ENCODE measurements at regions not wholly inside any gene's neighbourhood (a gene's known extent, or its start where the extent isn't known, plus 50 kb on each side); places are given as distances from the start of the nearest gene placed in this dataset.
A peak's percentile ranks its signal among the peaks of the same experiment; 100 is the strongest.

DNA sequence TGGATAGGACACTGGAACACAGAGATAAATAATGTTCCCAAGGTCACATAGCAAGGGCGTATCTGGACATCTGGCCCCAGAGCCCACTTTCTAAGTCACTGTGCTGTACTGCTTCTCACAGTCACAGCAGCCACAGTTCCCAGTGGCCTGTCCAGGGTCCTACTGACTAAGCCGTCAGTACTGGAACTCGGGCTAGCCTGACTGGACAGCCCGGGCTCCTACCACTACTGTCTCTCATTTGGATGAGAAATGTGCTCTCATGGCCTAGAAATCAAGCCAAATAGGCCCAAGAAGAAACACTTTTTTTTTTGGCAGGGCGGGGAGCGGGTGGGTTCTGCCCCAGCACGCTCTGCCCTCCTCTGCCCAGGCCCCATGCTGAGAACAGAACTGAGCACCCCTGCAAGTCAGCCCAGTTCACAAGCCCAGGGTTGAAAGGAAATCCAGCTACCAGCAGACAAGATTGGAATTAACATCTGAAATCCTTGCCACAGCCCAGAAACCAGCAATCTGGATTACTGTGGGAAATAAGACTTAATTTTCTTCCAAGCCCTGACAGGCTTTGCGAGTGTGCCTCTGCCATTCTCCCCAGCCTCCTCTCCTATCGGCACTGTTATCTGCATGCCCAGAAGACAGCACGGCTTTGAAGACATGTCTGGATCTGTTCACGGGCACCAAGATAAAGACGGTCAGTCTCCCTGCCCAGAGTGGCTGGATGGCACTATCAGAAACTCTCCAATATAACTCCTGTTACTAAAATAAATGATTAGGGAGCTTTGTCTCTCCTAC, 182.9 kb upstream of the NCAM1 start:
- DNase-seq (ENCODE audit: low spot score): no peak

GRCh38 chr11:112778877-112779266, 182.3 kb upstream of the NCAM1 start:
- intact Hi-C loops (cut with DNase I): no loop called here
- DNase-seq (ENCODE audit: low spot score): no peak

More for the DNA sequence above, 182.9 kb upstream of the NCAM1 start:
- intact Hi-C loops (cut with DNase I): no loop called here

DNA sequence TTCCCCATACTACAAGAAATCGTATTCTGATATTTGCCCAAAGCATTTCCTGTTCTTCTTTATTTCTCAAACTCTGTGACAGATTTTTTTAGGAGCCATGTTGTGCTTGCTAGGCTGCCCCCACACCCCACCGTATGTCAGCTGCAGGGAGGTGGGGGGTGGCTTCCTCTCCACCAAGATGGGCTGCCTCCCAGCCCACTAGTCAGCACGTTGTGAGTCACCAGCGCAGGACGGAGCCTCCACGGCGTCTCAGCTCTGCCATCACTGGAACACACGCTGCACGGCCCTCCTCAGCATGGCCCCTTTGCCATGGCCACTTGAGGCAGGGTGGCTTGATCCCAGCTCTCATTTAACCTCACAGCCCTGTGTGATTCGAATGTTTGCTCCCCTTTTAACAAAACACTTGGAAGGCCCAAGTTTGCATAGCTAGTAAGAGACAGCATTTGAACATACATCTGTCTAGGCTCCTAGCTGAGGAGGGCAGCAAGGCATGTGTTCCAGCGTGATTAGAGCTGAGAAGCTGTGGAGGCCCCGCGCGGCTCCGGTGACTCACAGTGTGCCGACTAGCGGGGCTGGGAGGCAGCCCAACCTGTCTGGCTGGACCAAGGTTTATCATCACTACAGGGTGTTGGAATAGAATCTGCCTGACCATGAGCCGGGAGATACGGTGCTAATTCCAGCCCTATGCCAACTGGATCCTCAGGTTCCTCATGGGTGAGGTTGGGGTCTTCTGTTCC, 180.7 kb upstream of the NCAM1 start:
- intact Hi-C loops (cut with DNase I): loop anchor here (2.0 to 10.0 kb wide), 2 partner anchors 54 to 486 kb away; no protein-coding TSS in a partner anchor
- DNase-seq (ENCODE audit: low spot score): peak; percentile 87

DNA sequence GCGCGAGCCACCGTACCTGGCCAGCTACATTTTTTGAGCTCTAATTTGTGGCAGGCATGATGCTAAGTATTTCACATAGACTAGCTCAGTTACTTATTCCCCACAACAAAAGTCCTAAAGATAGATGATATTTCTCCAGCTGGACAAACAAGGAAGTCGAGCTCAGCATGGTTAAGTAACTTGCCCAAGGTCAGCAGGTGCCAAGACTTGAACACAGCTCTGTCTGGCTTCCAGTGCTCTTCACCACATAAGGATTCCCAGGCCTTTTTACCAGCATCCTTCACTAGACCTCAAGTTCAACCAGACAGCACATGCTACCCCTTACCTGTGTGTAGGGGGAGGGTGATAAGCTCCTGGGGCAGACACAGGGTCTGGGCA, 177.3 kb upstream of the NCAM1 start:
- DNase-seq (ENCODE audit: low spot score): peak; percentile 54
- intact Hi-C loops (cut with DNase I): loop anchor here (10.0 kb wide), 1 partner anchor 489 kb away; no protein-coding TSS in a partner anchor

DNA sequence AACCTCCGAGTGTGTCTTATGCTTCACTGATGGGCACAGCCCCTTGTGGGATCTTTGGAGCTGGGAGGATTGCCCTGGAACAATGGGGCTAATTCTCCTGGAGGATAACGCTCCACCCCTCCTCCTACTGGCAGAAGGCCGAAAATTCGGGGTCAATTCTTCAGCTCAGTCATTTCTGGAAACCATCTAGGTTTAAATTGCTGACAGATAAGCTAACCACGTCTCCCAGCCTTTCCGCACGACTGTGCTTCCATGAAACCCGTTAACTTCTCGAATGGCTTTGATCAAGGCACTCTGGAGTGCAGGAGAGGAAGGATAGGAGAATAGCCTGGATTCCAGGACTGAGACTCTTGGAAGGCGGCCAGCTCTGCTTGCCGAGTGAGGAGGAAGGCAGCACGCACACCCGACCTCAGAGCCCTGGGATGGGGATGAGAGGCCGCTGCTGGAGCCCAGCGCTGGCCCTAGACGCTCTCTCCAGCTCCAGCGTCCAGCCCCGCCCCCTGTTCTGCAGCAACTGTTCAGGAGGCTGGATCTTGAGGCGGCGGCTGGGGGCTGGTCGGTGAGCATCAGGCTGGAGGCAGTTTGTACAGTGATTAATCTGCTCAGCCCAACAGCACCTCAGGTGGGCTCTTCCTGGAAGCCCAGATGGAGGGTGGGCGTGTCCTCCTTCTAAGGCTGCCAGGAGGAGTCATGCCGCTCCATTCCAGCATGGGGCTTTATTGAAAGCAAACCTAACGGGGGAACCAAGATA, 176.7 kb upstream of the NCAM1 start:
- intact Hi-C loops (cut with DNase I): loop anchor here (10.0 kb wide), 1 partner anchor 490 kb away; no protein-coding TSS in a partner anchor
- peak; percentile 89 for DNase-seq (ENCODE audit: low spot score)

DNA sequence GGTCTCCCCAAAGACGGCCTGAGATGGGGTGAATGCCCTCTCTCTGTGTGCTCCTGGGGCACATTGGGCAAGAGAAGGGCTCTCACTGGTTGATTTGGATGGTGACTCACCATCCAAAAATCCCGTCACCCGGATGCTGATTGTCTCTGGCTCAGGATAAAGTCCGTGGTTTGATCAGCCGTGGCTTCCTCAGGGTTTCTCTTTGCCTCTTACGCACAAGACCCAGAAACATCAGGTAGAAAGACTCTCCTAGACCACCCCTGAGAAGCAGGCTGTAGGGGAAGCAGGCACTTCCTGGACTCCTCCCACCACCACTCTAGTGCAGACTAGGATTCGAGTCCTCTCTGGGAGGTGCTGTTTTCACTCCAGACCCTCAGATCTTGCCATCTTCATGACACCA, 176.1 kb upstream of the NCAM1 start:
- intact Hi-C loops (cut with DNase I): loop anchor here (10.0 kb wide), 1 partner anchor 490 kb away; no protein-coding TSS in a partner anchor
- DNase-seq (ENCODE audit: low spot score): peak; percentile 70

- peak; percentile 72 for DNase-seq (ENCODE audit: low spot score)
- intact Hi-C loops (cut with DNase I): loop anchor here (10.0 kb wide), 1 partner anchor 491 kb away; no protein-coding TSS in a partner anchor
Observed at GRCh38 chr11:112785719-112786118, 175.5 kb upstream of the NCAM1 start.

- peak; percentile 74 for DNase-seq (ENCODE audit: low spot score)
- intact Hi-C loops (cut with DNase I): loop anchor here (10.0 kb wide), 1 partner anchor 491 kb away; no protein-coding TSS in a partner anchor
Observed at GRCh38 chr11:112786196-112786595, 175.0 kb upstream of the NCAM1 start.

- intact Hi-C loops (cut with DNase I): loop anchor here (10.0 kb wide), 1 partner anchor 492 kb away; no protein-coding TSS in a partner anchor
- DNase-seq (ENCODE audit: low spot score): peak; percentile 57
Observed at GRCh38 chr11:112786886-112787530, 174.2 kb upstream of the NCAM1 start.

DNA sequence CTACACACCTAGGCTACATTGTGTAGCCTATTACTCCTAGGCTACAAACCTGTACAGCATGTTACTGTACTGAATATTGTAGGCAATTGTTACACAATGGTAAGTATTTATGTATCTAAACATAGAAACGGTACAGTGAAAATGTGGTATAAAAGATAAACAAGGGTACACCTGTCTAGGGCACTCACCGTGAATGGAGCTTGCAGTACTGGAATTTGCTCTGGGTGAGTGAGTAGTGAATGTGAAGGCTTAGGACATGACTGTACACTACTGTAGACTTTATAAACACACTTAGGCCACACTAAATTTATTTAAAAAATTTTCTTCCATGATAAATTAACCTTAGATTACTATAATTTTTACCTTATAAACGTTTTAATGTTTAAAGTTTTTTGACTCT, 171.7 kb upstream of the NCAM1 start:
- intact Hi-C loops (cut with DNase I): loop anchor here (10.0 kb wide), 1 partner anchor 495 kb away; no protein-coding TSS in a partner anchor
- no peak for DNase-seq (ENCODE audit: low spot score)

- intact Hi-C loops (cut with DNase I): loop anchor here (5.0 kb wide), 1 partner anchor 203 kb away; no protein-coding TSS in a partner anchor
- DNase-seq (ENCODE audit: low spot score): no peak
Observed at GRCh38 chr11:112790286-112790685, 170.9 kb upstream of the NCAM1 start.

DNA sequence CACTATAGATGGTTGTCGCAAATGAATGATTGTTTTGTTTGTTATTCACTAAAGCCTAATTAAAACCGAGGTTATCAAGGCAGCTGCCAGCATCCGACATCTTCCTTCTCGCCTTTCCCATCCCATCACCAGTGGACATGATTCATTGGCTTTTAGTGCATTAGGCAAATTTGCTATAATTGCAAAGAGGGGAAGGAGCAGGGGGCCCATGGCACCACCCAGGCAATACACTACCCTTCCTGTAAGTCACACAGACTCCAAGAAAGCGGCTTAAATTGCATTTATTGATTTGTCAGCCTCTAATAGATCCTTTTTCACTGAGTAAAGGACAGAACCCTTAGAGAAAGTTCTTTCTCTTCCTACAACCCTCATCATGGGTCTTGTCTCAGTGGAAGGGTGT, 169.2 kb upstream of the NCAM1 start:
- intact Hi-C loops (cut with DNase I): loop anchor here (5.0 kb wide), 1 partner anchor 205 kb away; no protein-coding TSS in a partner anchor

GRCh38 chr11:112793416-112793815, 167.8 kb upstream of the NCAM1 start:
- intact Hi-C loops (cut with DNase I): loop anchor here (5.0 kb wide), 1 partner anchor 206 kb away; no protein-coding TSS in a partner anchor

More for the DNA sequence above, 169.2 kb upstream of the NCAM1 start:
- DNase-seq (ENCODE audit: low spot score): no peak

DNA sequence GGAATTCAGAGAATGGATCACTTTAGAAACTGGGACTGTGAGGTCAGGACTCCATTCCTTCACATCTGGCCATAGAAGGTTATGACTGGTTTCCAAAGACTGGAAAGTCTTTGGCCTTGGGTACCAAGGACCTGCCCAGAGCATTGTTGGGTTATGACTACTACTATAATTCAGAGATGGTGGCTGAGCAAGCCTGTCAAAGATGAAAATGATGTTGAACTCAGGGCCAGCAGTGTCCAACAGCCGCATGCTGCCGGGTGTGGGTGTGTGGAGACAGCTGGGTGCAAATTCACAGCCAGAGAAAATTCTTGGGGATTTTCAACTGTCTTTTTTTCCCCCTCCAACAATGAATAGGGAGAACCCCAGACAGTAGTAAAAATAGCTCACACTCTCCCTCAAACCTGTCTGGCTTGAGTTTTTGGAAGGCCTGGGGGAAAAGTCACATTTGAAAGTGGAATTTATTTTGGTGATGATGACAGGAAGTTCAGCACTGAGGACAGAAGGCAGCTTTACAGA, 166.8 kb upstream of the NCAM1 start:
- no peak for DNase-seq (ENCODE audit: low spot score)
- intact Hi-C loops (cut with DNase I): loop anchor here (5.0 kb wide), 1 partner anchor 207 kb away; no protein-coding TSS in a partner anchor

More at GRCh38 chr11:112793416-112793815, 167.8 kb upstream of the NCAM1 start:
- no peak for DNase-seq (ENCODE audit: low spot score)

DNA sequence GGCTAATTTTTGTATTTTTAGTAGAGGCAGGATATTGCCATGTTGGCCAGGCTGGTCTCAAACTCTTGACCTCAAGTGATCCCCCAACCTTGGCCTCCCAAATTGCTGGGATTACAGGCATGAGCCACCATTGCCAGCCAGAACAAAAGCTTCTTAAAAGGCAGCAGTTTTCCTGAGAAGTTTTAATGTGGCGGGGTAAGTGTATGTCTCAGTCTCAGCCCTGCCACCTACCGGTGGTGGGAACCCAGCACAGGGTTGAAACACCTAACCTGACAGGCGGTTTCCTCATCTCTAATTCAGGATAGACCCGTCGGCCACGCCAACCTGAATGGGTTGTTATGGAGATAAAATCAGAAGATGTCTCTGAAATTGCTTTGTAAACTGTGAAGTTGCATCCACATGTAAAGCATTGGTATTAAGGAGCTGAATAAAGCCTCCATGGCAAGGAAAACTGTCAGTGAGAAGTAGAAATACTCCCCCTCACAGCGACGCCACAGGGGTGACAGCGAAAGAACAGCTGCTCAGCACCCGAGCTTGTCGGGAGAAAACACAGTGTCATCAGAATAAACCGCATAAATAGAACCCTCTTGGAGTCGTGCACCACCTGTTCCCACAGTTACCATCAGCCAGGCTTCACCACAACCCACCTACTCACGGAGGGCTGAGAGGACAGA, 165.9 kb upstream of the NCAM1 start:
- intact Hi-C loops (cut with DNase I): loop anchor here (5.0 kb wide), 1 partner anchor 167 kb away; the partner anchor contains the start of gene NCAM1
- DNase-seq (ENCODE audit: low spot score): no peak

DNA sequence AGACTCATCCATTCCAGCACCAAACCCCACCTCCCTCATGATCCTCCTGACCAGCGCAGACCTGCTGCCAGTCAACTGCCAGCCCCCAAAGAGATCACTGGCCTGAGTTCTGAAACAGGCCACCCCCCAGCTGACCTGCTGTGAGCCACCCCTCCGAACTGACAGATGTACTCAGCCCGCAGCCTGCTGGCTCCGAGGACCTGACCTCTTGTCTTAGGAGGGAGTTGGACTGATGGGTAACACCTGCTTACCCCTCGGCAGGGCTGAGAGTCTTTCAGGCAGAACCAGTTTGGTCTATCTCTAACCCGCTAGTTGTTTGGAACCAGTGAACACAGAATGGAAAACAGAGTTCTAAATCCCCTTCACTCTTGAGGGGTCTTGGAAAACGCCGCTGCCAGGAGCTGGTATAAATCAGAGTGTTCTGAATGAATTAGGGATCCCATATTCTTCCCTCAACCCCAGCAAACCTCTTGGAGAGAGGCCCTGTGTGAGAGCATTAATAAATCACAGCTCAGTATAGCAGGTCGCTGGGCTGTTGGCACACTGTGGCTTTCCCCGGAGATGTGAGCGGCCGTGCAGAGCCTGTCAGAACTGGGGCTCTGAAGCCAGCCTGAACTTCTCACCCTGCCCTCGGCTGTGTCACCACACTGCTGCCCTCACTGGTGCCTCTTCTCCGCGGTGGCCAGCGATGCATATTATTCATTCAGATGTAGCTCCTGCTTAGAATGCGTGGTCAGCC, 165.1 kb upstream of the NCAM1 start:
- intact Hi-C loops (cut with DNase I): loop anchor here (5.0 kb wide), 1 partner anchor 166 kb away; the partner anchor contains the start of gene NCAM1
- DNase-seq (ENCODE audit: low spot score): no peak

DNA sequence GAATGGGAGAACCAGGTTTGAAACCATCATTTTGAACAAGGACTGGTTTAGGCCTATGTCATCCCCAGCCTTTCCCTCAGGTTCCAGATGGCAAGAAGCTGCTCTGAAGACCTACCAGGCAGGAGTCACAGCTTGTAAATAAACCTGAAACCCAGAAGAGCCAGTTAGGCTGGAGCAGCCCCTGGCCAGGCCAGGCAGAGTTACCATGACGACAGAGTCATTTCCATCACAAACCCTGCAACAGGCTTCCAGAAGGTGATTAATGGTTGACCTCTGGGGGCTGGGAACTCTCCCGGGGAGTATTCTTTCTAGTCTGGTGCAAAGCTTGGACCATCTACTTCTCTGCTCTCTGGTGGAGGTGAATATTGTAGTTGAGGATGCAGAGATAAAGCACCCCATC, 164.1 kb upstream of the NCAM1 start:
- intact Hi-C loops (cut with DNase I): loop anchor here (5.0 kb wide), 1 partner anchor 165 kb away; the partner anchor contains the start of gene NCAM1
- no peak for DNase-seq (ENCODE audit: low spot score)
